Amygdala (tissue), 56 donors: ENCODE measurements at regions not wholly inside any gene's neighbourhood (a gene's known extent, or its start where the extent isn't known, plus 50 kb on each side); places are given as distances from the start of the nearest gene placed in this dataset.
"Not testable (repeated sequence)": the region's sequence is repeated elsewhere in the genome, so short reads cannot be mapped to it uniquely, and the experiment has no call there.

Source experiments
- DNase-seq, 56 donors: peaks; one replicate each; lab custom pipeline; 2025; lab: John Stamatoyannopoulos, UW

DNA sequence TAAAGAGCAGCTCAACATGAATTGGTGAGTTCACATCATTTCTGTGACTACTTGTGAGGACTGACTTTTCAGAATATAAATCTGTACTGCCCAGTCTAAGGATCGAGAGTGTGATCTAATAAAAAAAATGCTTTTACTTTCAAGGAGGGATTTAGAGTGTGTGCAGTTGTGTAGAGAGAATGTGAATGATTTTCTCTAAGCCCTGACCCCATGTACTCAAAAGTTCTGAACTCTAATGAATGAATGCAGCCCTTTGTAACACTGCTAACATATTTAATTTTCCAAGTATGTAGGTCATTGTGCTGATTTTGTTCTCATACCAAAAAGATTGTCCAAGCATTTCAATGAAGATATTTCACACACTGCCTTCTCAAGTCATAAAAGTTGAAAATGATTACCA is 92.5 kb upstream of the STOX2 start:
- DNase-seq, result no peak

DNA sequence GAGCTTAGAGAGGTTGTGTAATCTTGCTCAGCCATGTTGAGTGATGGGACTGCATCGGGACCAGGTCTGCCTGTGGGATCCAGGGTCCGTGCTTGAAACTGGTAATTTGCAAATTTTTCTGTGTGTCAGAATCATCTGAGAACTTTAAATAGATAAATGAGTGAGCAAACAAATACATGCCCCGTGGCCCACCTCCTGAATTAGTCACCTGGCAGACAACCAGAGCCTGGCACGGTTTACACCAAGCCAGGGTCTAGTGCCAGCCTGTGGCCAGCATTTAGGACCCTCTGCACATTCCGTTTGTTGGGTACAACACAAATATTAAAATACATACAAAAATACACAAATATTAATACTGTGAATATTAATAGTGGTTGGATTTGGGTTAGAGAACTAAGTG is 90.6 kb upstream of the STOX2 start:
- no peak for DNase-seq

DNA sequence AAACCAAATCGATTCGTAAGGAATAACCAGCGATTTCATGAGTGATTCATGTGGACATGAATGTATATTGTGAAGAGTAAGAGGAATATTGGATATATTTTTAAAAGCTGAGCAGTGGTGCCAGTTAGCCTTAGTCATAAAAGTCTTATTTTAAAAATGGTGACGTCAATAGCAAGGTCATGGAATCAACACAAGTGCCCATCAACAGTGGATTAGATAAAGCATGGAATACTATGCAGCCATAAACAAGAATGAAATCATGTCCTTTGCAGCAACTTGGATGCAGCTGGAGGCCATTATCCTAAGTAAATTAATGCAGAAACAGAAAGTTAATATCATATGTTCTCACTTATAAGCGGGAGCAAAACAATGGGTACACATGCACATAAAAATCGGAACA is 89.0 kb upstream of the STOX2 start:
- DNase-seq, result no peak

DNA sequence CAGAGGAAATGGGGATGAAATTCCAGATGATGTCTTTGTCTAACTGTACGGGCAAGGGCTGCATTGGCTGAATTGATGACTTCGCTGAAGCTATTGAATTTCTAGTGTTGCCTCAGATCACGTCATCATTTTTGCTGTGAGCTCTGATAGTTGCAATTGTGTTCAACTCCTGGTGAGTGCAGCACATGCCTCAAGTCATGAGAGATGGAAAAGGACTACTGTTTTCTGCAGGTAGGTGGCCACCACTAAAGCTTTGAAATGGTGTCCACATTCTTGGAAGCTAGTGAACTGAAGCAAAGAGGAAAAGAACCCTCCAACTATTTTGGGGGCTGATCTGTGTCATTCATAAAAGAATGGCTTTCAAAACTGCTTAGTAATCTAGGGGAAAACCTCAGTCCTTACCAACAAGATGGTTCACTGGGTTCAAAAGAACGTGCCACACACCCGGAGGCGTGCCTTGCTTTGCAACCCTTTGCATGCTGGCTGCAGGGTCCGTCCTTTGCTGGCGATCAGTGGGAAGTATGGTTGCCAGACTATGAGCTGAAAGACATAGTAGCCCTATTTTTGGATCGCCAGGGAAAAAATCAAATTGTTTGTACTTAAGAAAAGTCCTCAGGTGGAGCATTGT is 88.1 kb upstream of the STOX2 start:
- DNase-seq, result no peak

DNA sequence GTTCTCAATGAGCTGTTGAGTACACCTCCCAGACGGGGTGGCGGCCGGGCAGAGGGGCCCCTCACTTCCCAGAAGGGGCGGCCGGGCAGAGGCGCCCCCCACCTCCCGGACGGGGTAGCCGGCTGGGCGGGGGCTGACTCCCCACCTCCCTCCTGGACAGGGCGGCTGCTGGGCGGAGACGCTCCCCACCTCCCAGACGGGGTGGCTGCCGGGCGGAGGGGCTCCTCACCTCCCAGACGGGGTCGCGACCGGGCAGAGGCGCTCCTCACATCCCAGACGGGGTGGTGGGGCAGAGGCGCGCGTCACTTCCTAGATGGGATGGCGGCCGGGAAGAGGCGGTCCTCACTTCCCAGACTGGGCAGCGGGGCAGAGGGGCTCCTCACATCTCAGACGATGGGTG is 86.5 kb upstream of the STOX2 start:
- not testable (repeated sequence) for DNase-seq

DNA sequence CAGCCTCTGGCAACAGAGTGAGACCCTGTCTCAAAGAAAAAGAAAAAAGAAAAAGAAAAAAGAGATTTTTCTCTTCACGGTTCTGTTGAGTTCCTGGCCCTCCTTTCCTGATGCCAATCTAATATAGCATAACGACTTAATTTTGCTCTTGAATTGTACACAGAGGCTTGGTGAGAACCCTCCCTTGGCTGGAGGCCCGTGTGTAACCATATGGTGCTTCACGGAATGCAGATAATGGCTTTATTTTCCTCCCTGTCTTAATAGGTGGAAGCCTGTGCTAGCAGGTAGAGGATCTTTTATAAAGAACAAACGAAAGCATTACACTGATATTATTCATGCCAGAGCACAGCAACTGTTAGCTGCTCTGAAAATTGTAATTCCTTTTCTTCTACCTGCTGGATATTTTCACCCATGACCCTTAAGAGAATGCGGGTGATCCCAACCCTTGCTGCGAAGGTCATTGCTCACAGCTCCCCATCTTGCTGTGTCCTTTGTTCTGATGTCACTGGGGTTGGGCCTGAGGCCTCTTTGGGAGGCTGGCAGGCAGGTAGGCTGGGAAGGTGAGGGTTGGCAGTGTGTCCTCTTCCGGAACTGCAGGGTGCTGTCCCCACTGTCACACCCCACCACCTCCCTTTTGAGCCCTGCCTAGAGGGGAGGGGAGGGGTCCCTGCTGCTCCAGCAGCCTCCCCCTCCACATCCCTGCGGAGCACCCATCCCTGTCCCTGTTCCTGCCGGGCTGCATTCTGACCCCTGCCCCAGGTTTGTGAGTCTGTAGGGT is 83.8 kb upstream of the STOX2 start:
- DNase-seq, result no peak

DNA sequence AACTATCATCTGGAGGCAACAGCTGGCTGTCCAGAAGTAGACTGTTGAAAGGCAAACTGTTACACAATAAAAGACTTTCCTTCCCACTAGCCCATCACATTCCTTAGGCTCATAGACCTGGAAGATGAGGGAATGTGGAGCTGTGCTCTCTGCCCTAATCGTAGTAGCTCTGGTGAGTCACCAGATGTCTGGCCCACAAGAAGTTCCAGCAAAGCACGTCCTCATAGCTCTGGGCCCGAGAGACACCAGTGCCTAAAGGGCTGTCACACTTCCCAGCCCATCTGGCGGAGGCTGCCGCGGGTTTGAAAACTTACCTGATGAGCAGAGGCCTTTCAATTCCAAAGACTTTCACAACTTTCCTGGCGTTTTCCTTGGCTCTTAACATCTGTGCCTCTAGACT is 81.7 kb upstream of the STOX2 start:
- no peak for DNase-seq

DNA sequence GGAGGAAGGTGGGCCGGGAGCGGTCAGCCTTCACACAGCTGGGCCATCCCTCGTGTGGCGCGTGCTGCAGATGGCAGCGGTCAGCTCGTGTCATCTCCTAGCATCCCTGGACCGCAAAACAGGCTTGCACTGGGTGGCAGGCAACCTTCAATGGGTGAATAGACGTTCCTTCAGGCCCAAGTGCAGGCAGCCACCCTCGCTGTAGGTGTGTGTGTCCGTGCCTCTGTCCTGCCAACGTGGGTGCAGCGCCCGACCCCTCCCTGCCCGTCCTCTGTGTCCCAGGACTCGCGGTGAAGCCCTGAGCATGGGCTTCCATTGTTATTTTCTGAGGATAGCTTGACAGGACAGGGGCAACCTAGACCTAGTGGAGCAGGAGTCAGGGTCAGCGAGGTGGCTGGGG is 79.8 kb upstream of the STOX2 start:
- no peak for DNase-seq

DNA sequence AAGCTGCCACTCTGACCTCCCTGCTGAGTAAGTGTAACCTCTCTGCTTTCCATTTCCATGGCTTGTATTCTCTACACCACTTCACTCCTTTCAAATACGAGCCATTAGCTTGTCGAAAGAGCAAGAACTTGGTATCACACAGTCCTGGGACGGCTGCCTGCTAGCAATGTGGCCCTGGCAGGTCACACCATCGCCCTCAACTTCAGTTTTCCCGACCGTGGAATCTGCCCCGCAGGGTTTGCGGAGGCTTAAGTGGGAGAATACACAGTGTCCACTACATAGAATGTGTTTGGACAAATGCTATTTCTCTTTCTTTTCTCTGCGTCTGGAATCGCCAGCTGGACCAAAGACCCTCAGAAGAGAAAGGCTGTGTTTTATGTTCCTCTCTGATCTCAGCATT is 78.6 kb upstream of the STOX2 start:
- no peak for DNase-seq

DNA sequence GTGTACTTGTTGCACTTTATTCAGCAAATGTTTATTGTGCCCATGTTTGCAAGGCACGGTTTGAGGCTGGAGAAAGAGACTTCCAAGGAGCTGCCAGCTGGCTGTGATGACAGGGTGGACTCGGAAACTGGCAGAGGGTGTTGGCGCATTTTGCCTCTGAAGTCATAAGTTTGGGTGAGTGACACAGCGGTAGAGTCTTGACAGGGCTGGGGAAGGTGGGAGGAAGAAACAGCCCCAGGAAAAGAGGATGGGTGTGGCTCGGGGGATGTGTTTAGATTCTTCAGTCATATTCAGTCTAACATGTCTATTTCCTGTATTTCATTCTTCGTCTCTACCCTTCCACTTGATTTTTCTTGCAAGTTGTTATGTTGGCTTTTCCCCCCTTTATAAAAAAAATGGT is 77.0 kb upstream of the STOX2 start:
- peak in 5 of 56 donors; percentile 3 to 14 (median 10) for DNase-seq

DNA sequence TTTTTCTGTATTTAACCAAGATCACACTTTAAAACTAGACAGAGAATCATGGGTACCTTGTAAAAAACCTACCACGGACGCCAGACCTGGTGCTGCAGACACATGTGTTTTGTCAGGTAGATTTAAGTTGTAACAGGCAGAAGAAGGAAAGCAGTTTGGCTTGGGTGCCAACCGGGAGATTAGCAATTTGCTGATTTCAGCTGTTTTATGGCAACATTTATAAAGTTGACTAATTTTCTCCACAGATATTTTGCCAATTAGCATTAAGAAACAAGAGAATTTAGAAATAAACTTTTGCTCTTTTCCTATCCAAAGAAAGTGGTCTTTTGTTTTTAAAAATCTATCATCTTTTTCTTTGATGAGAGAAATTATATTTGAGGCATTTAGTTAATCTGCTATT is 76.3 kb upstream of the STOX2 start:
- DNase-seq, result no peak

DNA sequence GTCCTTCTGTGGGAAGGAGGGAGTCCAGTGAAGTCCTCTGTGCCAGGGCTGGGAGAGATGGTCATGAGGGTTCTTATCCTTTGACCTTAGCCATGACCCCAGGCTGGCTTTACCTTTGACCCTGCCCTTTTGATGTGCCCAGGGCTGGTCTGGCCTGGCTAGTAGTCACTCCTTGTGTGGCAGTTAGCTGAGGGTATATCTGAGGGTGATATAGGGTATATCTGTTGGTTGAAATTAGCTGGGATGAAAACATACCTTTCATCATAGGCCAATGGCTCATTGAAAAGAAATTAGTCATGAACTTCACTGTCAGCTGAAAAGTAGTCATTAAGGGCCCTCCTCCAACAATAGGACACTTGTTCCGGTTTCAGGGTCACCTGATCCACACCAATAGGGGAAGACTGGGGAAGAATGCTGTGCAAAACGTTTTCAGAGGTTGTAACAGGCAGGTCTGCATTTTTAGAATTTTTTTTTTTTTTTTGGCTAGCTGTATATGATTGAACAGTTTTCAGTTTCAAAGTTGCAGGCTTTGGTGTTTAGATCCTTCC is 74.6 kb upstream of the STOX2 start:
- no peak for DNase-seq

DNA sequence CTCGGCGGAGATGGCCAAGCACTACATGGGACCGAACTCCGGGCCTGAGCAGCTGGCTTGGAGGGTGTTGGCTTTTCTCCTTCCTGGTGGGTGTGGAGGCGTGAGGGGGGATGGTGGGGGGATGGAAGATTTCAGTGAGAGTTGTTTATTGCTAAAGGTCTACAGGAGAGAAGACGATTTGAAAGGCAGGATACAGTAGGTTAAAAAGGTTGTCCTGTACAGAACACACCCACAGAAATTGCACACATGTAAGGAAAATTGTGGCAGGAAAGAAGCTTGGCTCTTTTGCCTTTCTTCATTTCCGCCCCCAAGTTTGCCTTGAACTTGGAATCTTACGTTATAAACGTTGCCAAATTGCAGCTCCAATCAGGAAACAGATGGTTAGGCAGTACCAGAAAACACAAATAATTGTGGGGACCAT is 74.1 kb upstream of the STOX2 start:
- DNase-seq, result no peak

DNA sequence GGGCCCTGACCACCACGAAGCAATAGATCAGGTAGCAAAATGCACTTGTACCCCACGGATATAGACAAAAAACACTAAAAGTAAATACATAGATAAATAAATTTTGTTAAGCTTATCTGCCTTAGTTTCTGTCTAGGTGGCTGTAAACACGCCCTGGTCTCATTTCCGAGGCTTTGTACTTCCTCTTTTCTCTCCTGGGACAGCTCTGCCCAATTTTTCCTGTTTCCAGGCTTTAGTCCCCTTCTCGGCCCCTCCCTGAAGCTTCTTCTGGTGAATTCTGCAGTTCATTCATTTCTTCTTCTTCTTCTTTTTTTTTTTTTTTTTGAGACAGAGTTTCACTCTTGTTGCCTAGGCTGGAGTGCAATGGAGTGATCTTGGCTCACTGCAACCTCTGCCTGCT is 73.4 kb upstream of the STOX2 start:
- DNase-seq, result no peak

DNA sequence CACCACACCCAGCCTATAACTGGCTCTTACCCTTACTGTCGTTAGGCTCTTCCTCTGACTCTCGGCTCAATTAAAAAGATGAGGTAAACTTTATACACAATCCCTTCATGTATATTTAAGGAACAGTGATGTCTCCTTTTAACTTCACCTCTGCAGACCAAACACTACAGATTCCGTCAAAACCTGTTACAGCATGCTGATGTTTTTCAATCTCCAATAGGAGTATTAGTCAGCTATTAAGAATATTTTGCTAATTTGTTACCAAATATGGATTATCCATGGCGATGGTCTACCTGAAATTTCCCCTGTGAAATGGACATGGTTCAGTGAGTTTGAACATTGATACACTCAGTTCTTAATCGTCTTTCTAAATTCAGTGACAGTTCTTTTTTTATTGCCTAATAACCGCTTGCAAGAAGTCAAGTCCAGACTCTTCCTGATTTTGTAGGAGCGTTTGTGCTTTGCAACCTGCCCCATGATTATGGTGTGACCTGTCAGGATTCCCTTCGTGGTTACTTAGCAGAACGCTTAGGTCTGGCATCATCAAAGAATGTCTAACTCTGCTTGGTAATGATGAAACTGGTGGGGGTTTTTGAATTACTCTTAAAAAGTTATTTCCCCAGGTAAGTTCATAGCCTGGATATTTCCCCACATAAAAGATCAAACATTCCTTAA is 72.2 kb upstream of the STOX2 start:
- no peak for DNase-seq

DNA sequence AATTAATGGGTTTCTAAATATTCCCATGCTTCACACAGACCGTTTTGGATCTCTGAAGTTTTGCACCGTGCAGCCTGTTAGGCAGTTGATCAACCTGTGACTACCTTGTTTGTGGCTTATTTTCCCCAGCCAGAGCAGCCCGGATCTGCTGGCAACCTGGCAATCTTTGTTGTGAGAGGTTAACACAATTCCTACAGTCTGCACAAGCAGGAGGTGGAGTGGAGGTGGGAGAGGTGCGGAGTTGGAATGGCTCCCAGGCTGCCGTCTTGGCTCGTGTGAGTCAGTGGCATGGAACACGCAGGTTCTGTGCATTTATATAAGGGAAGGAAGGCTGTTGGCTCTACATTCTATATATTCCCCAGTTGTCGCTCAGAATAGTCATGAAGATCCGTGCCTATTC is 70.9 kb upstream of the STOX2 start:
- peak in 7 of 56 donors; percentile 3 to 24 (median 13) for DNase-seq

DNA sequence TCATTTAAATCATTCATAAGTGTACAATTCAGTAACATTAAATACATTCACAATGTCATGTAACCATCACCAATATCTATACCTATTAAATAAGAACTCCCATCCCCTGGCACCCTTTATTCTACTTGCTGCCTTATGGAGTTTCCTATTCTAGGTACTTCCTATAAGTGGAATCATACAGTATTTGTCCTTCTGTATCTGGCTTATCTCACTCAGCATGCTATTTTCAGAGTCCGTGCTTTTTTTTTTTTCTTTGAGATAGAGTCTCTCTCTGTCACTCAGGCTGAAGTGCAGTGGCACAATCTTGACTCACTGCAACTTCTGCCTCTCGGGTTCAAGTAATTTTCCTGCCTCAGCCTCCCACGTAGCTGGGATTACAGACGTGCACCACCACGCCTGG is 67.9 kb upstream of the STOX2 start:
- no peak for DNase-seq

DNA sequence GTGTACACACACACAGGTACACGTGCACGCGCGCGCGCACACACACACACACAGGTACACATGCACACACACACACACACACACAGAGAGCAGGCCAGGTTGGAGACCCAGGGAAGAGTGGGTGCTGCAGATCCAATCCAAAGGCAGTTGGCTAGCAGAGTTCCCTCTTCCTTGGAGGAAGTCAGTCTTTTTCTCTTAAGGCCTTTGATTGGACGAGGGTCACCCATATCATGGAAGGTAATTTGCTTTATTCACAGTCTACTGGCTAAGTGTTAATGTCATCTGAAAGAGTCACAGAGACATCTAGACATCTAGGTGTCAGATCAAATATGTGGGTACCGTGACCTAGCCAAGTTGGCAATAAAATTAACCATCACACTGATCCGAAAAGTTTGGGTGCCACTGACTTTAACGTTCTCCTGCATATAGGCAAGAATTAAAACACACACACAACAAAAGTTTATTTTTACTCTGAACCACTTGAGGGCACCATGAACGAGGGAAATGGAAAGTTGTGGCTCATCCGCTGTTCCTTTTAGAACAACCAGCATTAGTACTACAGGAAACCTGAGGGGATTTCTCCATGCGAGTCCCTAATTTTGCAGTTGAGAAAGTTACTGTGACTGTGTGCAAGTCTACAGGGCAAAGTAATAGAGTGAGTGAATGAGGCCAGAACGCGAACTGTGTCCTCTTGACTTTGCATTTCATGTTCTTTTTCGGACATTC is 66.0 kb upstream of the STOX2 start:
- peak in 7 of 56 donors; percentile 6 to 21 (median 18) for DNase-seq

DNA sequence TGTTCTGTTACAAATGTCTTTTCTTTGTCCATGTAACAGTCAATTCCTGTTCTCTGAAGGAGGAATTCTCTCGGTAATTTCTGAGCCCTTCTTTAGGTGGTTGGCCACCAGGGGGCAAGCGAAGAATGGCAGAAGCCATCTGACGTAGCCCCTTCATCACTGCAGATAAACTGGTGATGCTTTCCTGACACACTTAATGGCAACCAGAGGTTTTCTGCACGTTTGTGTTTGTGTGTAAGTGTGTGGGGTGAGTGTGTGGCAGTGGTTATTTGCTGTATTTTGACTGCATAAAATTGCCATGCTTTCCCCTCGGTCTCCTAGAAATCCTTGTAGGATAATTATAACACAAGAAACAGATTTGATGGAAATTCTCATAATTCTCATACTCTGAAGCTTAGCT is 64.8 kb upstream of the STOX2 start:
- peak; percentile 4 to 91 (median 62) for DNase-seq

DNA sequence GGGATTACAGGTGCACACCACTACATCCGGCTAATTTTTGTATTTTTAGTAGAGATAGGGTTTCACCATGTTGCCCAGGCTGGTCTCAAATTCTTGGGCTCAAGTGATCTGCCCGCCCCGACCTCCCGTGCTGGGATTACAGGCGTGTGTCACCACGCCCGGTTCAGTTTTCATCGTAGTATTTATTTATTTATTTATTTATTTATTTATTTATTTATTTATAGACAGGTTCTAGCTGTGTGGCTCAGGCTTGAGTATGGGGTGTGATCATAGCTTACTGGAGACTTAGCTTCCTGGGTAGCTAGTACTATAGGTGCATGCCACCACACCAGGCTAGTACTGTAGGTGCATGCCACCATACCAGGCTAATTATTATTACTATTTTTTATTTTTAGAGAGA is 64.1 kb upstream of the STOX2 start:
- DNase-seq, result no peak

DNA sequence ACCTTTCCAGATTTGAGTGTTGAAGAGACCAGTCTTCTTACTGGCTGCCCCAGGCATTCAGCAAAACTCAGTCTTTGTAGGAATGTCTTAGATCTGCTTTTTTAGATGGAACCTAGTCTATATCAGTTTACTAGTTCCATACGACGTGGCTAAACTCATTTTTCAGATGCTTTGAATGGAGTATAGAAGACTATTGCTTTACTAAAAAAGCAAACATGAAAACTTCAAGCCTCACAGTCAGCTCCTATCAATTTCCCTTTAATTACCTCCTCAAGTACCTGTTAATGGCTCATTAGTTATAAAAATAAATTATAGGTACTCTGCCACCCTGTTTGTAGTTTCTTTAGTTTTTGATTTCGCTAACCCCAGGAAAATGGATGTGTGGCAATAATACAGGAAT is 63.0 kb upstream of the STOX2 start:
- no peak for DNase-seq
